SK-N-MC (cell line): ENCODE measurements at regions not wholly inside any gene's neighbourhood (a gene's known extent, or its start where the extent isn't known, plus 50 kb on each side); places are given as distances from the start of the nearest gene placed in this dataset.

Experiments used
- EZH2 ChIP-seq: fragments of 200-600 bp; sonication (generic); IDR thresholded peaks from one replicate; pipeline ENCODE4 v1.6.1; 2017; ENCODE audit warnings: antibody characterized with exemption
- POLR2AphosphoS5 ChIP-seq: IDR thresholded peaks from 2 replicates; pipeline ENCODE4 v1.6.1; 2012; ENCODE audit warnings: mild to moderate bottlenecking, low read depth, low read length, borderline replicate concordance

- no peak for TF ChIP-seq EZH2
- TF ChIP-seq POLR2AphosphoS5, result no peak
Measured at GRCh38 chr21:28669971-28670653, 322.6 kb downstream of the LTN1 start.
